Fibroblast of mammary gland (primary cell): ENCODE measurements at regions not wholly inside any gene's neighbourhood (a gene's known extent, or its start where the extent isn't known, plus 50 kb on each side); places are given as distances from the start of the nearest gene placed in this dataset.

Experiments
- DNase-seq: peaks from one replicate; pipeline ENCODE4 v3.0.0-alpha.2; 2010; ENCODE audit warnings: low read depth
- H3K4me3 ChIP-seq: 2 replicates; pipeline ENCODE4 v1.5.1; 2011; ENCODE audit warnings: low read depth, mild to moderate bottlenecking, low read length, moderate library complexity; ENCODE audit not compliant: control insufficient read depth
- CTCF ChIP-seq: conservative IDR thresholded peaks from 2 replicates; pipeline ENCODE4 v1.5.1; 2011; ENCODE audit warnings: low read depth, low read length, inconsistent platforms; ENCODE audit not compliant: control insufficient read depth, insufficient read depth

GRCh38 chr3:34198309-34198708 lies 399.9 kb downstream of the PDCD6IP start:
- DNase-seq, result no peak
- no peak for TF ChIP-seq CTCF
- no peak overlapping the region for H3K4me3 ChIP-seq

DNA sequence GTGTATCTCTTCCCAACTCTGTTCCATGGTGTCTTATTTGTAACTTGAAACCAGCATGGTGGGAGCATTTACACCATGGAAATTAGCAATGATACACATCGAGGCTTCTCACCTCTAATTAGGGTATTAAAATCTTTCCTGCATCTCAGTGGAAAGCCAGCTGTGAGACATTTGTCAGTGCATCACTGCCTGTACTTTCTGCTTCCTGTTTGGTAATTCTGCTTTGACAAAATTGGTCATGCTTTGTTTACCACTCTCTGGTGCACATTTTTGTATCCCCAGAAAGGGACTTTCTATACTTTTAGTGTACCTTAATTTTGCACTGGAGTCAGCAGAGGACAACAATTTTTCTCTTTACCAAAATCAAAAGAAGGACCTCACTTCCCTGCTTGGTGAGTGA lies 402.1 kb downstream of the PDCD6IP start:
- no peak for DNase-seq
- no peak overlapping the region for H3K4me3 ChIP-seq
- TF ChIP-seq CTCF, result no peak

- no peak overlapping the region for H3K4me3 ChIP-seq
- no peak for DNase-seq
- TF ChIP-seq CTCF, result no peak
These were observed 404.5 kb downstream of the PDCD6IP start for GRCh38 chr3:34202975-34203374.

GRCh38 chr3:34203386-34203785 lies 405.0 kb downstream of the PDCD6IP start:
- H3K4me3 ChIP-seq, result no peak overlapping the region
- no peak for DNase-seq
- no peak for TF ChIP-seq CTCF

DNA sequence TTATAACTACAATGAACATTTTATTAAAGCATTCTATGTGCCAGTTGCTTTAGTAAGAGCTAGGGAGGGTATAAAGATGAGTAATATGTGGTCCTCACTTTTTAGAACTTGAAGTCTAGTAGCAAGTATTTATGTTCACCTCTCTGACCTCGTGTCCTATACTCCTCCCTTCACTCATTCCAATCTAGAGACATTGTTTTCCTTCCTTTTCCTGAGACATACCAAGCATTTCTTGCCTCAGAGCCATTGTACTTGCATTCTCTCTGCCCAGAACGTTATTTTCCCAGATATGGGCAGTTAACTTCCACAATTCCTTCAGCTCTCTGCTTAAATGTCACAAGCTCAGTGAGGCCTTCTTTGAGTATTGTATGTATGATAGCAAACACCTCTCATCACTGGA lies 408.6 kb downstream of the PDCD6IP start:
- no peak for TF ChIP-seq CTCF
- no peak overlapping the region for H3K4me3 ChIP-seq
- no peak for DNase-seq

- no peak for DNase-seq
- no peak overlapping the region for H3K4me3 ChIP-seq
- no peak for TF ChIP-seq CTCF
These were observed 409.4 kb downstream of the PDCD6IP start for GRCh38 chr3:34207806-34208205.

DNA sequence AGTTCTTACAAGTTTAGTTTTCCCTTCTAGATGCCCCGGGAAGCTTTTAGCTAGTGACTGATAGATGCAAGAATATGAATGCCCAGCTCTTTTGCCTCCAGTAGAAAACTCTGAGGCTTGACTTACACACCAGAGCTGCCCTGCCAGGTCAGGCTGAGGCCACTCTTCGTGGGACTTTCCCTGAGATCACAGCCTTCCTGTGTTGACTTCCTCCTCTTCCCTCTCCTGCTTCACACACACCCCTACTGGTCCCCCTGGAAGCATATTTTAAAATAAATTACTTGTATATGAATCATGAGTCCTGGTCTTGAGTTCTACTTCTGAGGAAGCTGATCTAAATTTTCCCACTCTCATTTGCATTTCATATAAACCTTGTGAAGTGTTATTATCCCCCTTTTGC lies 413.7 kb downstream of the PDCD6IP start:
- TF ChIP-seq CTCF, result no peak

More for the DNA sequence above, 413.7 kb downstream of the PDCD6IP start:
- peak; percentile 6 for DNase-seq
- no peak overlapping the region for H3K4me3 ChIP-seq
